Karpas-422 (cell line): ENCODE measurements at regions not wholly inside any gene's neighbourhood (a gene's known extent, or its start where the extent isn't known, plus 50 kb on each side); places are given as distances from the start of the nearest gene placed in this dataset.

Experiments used
- DNase-seq: peaks from one replicate; pipeline ENCODE4 v3.0.0-alpha.2; 2015
- H2AFZ ChIP-seq: fragments of 200-600 bp; sonication (generic); 2 replicates; pipeline ENCODE4 v1.6.1; 2014; ENCODE audit warnings: antibody characterized with exemption, low read length, mixed read lengths
- H3K27ac ChIP-seq: fragments of 200-600 bp; sonication (generic); 2 replicates; pipeline ENCODE4 v1.5.1; 2014; ENCODE audit warnings: mild to moderate bottlenecking, low read length, moderate library complexity
- H3K27me3 ChIP-seq: fragments of 200-600 bp; sonication (generic); 2 replicates; pipeline ENCODE4 v1.6.1; 2014; ENCODE audit warnings: low read length, mixed read lengths
- H3K36me3 ChIP-seq: fragments of 200-600 bp; sonication (generic); 2 replicates; pipeline ENCODE4 v1.6.1; 2014; ENCODE audit warnings: low read length, mixed read lengths; ENCODE audit not compliant: insufficient read depth
- H3K4me1 ChIP-seq: fragments of 200-600 bp; sonication (generic); 2 replicates; pipeline ENCODE4 v1.6.1; 2014; ENCODE audit warnings: mild to moderate bottlenecking, low read length, mixed read lengths
- H3K4me2 ChIP-seq: fragments of 200-600 bp; sonication (generic); 2 replicates; pipeline ENCODE4 v1.6.1; 2014; ENCODE audit warnings: low read length, low read depth, mild to moderate bottlenecking; ENCODE audit not compliant: poor library complexity, severe bottlenecking
- H3K4me3 ChIP-seq: fragments of 200-600 bp; sonication (generic); 2 replicates; pipeline ENCODE4 v1.5.1; 2014; ENCODE audit warnings: mild to moderate bottlenecking, antibody characterized with exemption, low read length, mixed read lengths
- H3K79me2 ChIP-seq: fragments of 200-600 bp; sonication (generic); 2 replicates; pipeline ENCODE4 v1.6.1; 2014; ENCODE audit warnings: mild to moderate bottlenecking, low read length, mixed read lengths
- H3K9ac ChIP-seq: fragments of 200-600 bp; sonication (generic); 2 replicates; pipeline ENCODE4 v1.6.0; 2014; ENCODE audit warnings: low read length
- H3K9me2 ChIP-seq: fragments of 200-600 bp; sonication (generic), shearing (Covaris generic); replicated peaks from 2 replicates; pipeline ENCODE4 v1.6.0; 2014; ENCODE audit warnings: mild to moderate bottlenecking, low read length, moderate library complexity; ENCODE audit not compliant: insufficient read depth
- H3K9me3 ChIP-seq: fragments of 300-700, 200-600 bp; sonication (generic); 2 replicates; pipeline ENCODE4 v1.6.1; 2014; ENCODE audit warnings: low read length, mixed read lengths
- H4K20me1 ChIP-seq: fragments of 200-600 bp; sonication (generic); 2 replicates; pipeline ENCODE4 v1.6.1; 2014; ENCODE audit warnings: mild to moderate bottlenecking, antibody characterized with exemption, low read length, low read depth; ENCODE audit not compliant: insufficient read depth

DNA sequence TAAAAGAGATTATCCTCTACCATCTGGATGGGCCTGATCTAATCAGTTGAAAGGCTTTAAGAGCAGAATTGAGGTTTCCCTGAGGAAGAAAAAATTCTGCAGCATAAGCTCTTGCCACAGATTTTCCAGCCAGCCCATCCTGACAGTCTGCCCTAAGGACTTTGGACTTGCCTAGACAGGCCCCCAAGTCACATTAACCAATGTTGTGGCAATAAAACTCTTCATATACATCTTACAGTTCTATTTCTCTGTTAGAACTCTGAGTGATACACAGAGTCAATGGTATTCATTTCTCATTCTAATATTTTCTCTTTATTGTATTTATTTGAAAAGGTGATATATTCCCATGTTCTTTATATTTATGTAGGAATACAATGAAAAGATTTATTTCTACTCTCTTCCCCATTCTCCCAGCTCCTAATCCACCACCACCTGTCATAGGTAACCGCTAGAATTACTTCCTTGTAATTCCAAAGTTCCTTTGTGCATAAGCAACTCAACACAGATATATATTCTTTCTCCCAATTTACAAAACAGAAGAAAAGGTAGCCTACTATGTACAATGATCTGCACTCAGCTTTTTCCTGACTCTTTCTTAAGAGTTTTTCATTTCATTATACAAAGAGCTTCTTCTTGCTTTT lies 182.1 kb downstream of the CAPZA3 start:
- Histone ChIP-seq H3K27ac (no peak overlapping the region), H3K36me3 (no peaks in the 10 kb centered on the region), H3K9me2 (no peaks in the 10 kb centered on the region), H3K79me2 (no peaks in the 10 kb centered on the region), H3K9ac (no peak overlapping the region), H2AFZ (no peak overlapping the region), H3K4me2 (no peak overlapping the region), H3K4me3 (no peak overlapping the region), H3K27me3 (no peaks in the 10 kb centered on the region), H3K4me1 (no peaks in the 10 kb centered on the region), H3K9me3 (no peaks in the 10 kb centered on the region), H4K20me1 (no peaks in the 10 kb centered on the region)
- DNase-seq: no peak

DNA sequence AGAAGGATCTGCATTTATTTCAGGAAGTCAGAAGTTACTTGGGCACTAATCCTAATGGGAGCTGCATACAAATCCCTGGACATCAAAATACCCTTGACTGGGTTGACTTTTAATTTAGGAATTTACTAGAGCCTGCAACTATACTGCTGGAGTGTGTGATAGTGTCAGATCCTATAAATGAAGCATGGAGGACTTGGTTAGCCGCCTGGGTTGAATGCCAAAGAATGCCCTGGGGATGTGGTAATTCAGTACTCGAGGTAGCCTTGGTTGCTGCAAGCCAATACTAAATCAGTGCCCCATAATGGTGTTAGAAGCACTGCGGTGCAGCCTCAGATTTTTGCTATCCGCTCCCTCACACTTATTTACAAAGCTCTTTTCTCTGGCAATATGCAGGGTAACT lies 184.9 kb downstream of the CAPZA3 start:
- no peak overlapping the region for H2AFZ ChIP-seq

DNA sequence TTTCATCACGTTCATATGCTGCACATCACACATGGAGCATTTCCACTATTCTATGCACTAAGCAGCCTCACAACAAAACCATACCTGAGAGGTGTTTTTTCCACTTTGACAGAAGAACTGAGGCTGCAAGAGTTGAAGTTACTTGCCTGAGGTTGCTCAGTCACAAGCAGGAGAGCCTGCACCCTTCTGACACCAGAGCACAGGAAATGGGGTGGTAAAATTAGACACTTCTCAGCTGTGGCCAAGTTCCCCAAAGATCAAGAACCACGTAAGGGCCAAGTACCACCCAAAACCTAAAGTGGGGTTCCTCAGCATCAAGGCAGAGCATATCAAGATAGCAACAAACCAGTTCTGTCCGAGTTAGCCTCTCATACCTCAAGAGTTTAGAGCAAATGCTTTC lies 185.8 kb downstream of the CAPZA3 start:
- H3K9me2 ChIP-seq: no peaks in the 10 kb centered on the region
- no peaks in the 10 kb centered on the region for H3K9me3 ChIP-seq
- H3K9ac ChIP-seq: no peak overlapping the region
- DNase-seq: no peak
- H3K27me3 ChIP-seq: no peaks in the 10 kb centered on the region
- H3K4me3 ChIP-seq: no peak overlapping the region
- H3K4me2 ChIP-seq: no peak overlapping the region
- H3K79me2 ChIP-seq: no peaks in the 10 kb centered on the region
- H4K20me1 ChIP-seq: no peaks in the 10 kb centered on the region
- H2AFZ ChIP-seq: no peak overlapping the region
- H3K27ac ChIP-seq: no peak overlapping the region
- H3K4me1 ChIP-seq: no peaks in the 10 kb centered on the region
- no peaks in the 10 kb centered on the region for H3K36me3 ChIP-seq

More for the DNA sequence above, 184.9 kb downstream of the CAPZA3 start:
- H3K9ac ChIP-seq: no peak overlapping the region
- H3K27me3 ChIP-seq: no peaks in the 10 kb centered on the region
- DNase-seq: no peak
- no peaks in the 10 kb centered on the region for H3K79me2 ChIP-seq
- no peak overlapping the region for H3K4me2 ChIP-seq
- no peaks in the 10 kb centered on the region for H3K9me2 ChIP-seq
- H3K4me1 ChIP-seq: no peaks in the 10 kb centered on the region
- H3K4me3 ChIP-seq: no peak overlapping the region
- H3K27ac ChIP-seq: no peak overlapping the region
- no peaks in the 10 kb centered on the region for H3K36me3 ChIP-seq
- no peaks in the 10 kb centered on the region for H3K9me3 ChIP-seq
- H4K20me1 ChIP-seq: no peaks in the 10 kb centered on the region

DNA sequence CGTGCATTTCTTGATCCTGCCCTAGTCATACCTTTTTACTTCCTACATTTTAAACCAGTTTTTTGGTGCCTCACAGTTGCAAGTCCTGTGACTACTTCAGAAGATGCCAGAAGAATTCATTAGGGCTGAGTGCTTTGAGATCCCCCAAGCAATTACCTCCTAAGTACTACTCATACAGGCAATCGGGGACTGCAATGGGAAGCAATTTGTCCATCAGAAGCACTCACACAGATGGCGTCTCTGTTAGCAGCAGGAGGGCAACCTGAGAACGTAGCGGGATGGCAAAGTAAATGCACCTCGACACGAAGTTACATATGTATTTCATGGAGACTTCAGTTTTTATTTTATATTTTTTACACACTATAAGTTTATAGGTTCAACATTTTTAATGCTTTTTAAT lies 188.3 kb downstream of the CAPZA3 start:
- no peak for DNase-seq
- Histone ChIP-seq H3K27ac (no peak overlapping the region), H2AFZ (no peak overlapping the region), H3K4me2 (no peak overlapping the region), H3K4me3 (no peak overlapping the region), H3K9me2 (no peaks in the 10 kb centered on the region), H3K9me3 (no peaks in the 10 kb centered on the region), H3K36me3 (no peaks in the 10 kb centered on the region), H3K9ac (no peak overlapping the region), H4K20me1 (no peaks in the 10 kb centered on the region), H3K4me1 (no peaks in the 10 kb centered on the region), H3K79me2 (no peaks in the 10 kb centered on the region), H3K27me3 (no peaks in the 10 kb centered on the region)

DNA sequence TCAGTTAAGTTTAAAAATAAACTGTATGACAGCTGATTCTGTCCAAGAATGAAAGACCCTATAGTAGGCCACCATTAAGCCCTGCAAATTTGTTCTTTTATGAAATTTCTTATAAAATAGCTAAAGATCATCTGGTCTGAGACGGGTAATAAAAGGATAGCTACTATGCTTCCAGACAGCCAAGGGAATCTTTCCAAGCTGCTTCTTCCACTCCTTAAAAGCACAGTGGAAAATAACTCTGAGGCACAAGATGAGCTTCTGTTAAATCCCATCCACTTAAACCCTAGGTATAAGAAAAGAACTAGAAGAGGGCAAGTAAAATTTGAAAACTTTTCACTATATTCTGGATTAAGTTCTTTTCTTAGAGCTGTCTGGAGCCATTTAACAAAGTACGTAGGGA lies 194.3 kb downstream of the CAPZA3 start:
- Histone ChIP-seq H3K36me3 (no peaks in the 10 kb centered on the region), H3K9me3 (no peaks in the 10 kb centered on the region), H3K79me2 (no peaks in the 10 kb centered on the region), H3K27ac (no peak overlapping the region), H3K4me1 (no peaks in the 10 kb centered on the region), H3K27me3 (no peaks in the 10 kb centered on the region), H4K20me1 (no peaks in the 10 kb centered on the region), H3K9me2 (no peaks in the 10 kb centered on the region), H3K9ac (no peak overlapping the region), H2AFZ (no peak overlapping the region), H3K4me3 (no peak overlapping the region), H3K4me2 (no peak overlapping the region)
- DNase-seq: no peak

DNA sequence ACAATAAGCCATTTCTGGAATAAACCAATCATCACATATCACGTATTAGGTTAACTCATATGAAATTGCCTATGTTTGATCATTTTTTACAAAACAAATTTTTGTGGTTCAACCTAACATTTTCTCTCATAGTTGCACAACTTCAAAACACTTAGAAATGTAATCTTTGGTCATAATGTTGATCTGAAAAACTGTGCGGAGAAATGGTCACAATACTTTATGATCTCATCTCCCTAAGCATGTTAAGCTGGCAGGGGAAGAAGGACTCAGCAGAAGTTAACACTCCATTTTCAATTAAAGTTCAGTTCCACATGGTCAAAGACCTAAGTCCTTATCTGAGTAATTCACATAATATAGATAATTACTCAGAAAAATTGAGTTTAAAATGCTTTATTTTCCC lies 194.8 kb downstream of the CAPZA3 start:
- Histone ChIP-seq H3K4me2 (no peak overlapping the region), H3K27ac (no peak overlapping the region), H3K27me3 (no peaks in the 10 kb centered on the region), H3K4me3 (no peak overlapping the region), H3K9me2 (no peaks in the 10 kb centered on the region), H3K4me1 (no peaks in the 10 kb centered on the region), H3K9ac (no peak overlapping the region), H4K20me1 (no peaks in the 10 kb centered on the region), H2AFZ (no peak overlapping the region), H3K79me2 (no peaks in the 10 kb centered on the region), H3K9me3 (no peaks in the 10 kb centered on the region), H3K36me3 (no peaks in the 10 kb centered on the region)
- no peak for DNase-seq

DNA sequence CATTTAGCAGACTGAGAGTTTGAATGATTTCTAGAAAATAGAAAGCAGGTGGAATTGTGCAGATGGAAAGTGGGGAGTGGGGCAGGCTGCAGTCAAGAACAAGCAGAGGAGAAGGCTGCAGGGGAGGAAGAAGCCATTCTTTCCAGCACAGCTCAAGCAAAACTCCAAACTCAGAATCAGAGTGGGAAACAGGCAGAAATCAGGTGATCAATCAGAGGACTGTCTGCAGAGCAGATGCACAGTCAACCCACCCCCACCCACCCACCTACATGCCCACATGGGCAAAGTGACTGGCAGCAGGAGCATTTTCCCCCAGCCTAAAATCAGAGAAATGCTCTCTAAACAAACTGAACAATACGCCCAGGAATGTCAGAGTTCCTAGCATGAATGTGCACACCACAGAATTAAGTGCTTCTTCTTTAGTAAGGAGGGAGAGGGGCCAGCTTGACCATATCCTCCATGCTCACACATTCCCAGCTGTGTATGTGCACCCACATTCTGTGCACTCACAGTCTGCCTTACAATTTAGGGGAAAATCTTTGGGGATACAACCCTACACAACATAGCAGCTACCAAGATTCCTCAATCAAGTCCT lies 194.1 kb upstream of the PLEKHA5 start:
- Histone ChIP-seq H3K4me2 (no peak overlapping the region), H3K4me3 (no peak overlapping the region), H4K20me1 (no peaks in the 10 kb centered on the region), H3K4me1 (peaks cover 5% of the 10 kb centered on the region), H2AFZ (no peak overlapping the region), H3K9me2 (no peaks in the 10 kb centered on the region), H3K36me3 (no peaks in the 10 kb centered on the region), H3K9me3 (no peaks in the 10 kb centered on the region), H3K79me2 (no peaks in the 10 kb centered on the region), H3K9ac (no peak overlapping the region), H3K27me3 (no peaks in the 10 kb centered on the region), H3K27ac (no peak overlapping the region)
- DNase-seq: no peak

DNA sequence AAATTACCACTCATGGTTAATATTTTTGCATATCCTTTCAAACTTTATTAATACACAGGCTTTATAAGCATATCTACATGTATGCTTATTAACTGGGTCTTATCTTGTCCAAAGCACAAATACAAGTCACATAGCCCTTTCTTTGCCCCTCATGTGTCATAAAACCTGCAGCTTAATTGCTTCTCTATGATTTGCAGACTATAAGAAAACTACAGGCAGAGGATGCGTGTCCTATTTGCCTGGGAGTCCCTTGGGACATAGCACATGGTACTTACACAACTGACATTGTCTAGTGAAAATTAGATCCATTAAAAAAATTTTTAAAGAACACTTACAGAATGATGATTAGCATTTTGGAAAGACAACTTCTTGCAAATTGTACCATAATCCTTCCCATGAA lies 190.5 kb upstream of the PLEKHA5 start:
- H3K4me2 ChIP-seq: no peak overlapping the region
- no peaks in the 10 kb centered on the region for H3K27me3 ChIP-seq
- no peak for DNase-seq
- H4K20me1 ChIP-seq: no peaks in the 10 kb centered on the region
- no peaks in the 10 kb centered on the region for H3K9me2 ChIP-seq
- H3K79me2 ChIP-seq: no peaks in the 10 kb centered on the region
- H3K27ac ChIP-seq: no peak overlapping the region
- H3K4me1 ChIP-seq: peaks cover 5% of the 10 kb centered on the region
- H3K4me3 ChIP-seq: no peak overlapping the region
- H2AFZ ChIP-seq: no peak overlapping the region
- no peaks in the 10 kb centered on the region for H3K36me3 ChIP-seq
- no peak overlapping the region for H3K9ac ChIP-seq
- H3K9me3 ChIP-seq: no peaks in the 10 kb centered on the region
